ENCODE measurements at regions not wholly inside any gene's neighbourhood (a gene's known extent, or its start where the extent isn't known, plus 50 kb on each side); places are given as distances from the start of the nearest gene placed in this dataset.
"Not testable (repeated sequence)": the region's sequence is repeated elsewhere in the genome, so short reads cannot be mapped to it uniquely, and the experiment has no call there.

GRCh38 chr18:57881818-57882413 lies 78.8 kb upstream of the ATP8B1 start:
- peak; percentile 93 for TF ChIP-seq CTCF (conservative IDR thresholded peaks at IDR 0.05)
- H3K27ac ChIP-seq, result no peak overlapping the region

DNA sequence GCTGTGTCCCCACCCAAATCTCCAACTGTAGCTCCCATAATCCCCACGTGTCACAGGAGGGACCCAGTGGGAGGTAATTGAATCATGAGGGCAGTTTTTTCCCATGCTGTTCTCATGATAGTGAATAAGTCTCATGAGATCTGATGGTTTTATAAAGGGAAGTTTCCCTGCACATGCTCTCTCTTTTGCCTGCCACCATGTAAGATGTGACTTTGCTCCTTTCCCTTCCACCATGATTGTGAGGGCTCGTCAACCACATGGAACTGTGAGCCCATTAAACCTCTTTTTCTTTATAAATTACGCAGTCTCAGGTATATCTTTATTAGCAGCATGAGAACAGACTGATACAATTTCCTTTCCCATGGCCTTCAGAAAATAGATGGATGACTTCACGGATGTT lies 76.8 kb upstream of the ATP8B1 start:
- not testable (repeated sequence) for H3K27ac ChIP-seq

DNA sequence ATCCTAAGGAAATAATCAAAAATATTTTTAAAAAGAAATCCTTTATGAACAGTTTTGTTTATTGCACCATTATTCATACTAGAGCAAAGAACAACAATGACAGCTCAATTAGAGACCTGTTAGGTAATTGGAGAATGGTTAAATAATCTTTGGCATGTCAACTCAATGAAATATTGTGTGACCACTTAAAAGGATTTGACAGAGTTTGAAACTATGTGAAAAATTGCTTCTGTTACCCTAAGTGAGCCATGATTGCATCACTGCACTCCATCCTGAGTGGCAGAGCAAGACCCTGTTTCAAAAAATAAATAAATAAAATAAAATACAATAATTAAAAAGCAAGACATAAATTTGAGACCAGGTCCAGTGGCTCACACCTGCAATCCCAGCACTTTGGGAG lies 66.1 kb upstream of the ATP8B1 start:
- no peak for TF ChIP-seq CTCF (conservative IDR thresholded peaks at IDR 0.05)
- no peak overlapping the region for H3K27ac ChIP-seq

DNA sequence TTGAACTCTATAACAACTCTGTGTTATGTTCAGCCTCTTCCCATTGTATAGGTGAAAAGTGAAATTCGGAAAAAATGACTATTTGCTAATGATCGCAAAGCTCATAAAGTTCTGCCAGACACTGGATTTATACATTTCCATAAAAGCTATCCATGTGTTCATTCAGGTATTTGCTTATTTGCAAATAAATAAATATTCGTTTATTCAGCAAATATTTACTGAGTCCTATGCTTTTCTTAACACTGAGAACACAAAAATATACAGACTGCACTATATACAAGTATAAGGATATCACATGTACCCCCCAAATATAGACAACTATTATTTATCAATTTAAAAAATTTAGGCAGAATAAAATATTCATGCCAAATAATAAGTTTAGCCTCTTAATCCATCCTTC lies 63.2 kb upstream of the ATP8B1 start:
- TF ChIP-seq CTCF (conservative IDR thresholded peaks at IDR 0.05), result no peak
- H3K27ac ChIP-seq, result no peak overlapping the region

DNA sequence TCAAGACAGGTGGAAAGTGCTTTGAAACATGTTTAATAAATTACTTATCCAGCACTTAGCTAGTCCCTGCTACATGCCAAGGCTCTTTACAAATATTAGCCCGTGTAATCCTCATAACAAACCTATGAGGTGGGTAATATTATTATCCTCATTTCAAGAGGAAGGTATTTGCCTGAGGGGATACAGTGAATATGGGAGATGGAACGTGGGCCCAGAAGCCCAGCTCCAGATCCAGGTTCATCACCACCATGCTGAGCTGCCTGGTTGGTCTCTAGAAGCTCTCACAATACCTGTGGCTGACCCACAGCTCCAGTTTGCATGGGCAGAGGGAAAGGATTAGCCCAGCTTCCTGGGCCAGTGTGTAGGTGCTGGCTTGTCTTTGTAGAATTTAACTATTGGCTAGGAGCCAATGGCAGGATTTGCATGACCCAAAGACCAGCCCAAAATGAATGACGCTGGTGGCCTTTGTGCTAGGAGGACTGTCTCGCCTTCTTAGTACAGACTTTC lies 61.6 kb upstream of the ATP8B1 start:
- no peak overlapping the region for H3K27ac ChIP-seq
- TF ChIP-seq CTCF (conservative IDR thresholded peaks at IDR 0.05), result no peak

DNA sequence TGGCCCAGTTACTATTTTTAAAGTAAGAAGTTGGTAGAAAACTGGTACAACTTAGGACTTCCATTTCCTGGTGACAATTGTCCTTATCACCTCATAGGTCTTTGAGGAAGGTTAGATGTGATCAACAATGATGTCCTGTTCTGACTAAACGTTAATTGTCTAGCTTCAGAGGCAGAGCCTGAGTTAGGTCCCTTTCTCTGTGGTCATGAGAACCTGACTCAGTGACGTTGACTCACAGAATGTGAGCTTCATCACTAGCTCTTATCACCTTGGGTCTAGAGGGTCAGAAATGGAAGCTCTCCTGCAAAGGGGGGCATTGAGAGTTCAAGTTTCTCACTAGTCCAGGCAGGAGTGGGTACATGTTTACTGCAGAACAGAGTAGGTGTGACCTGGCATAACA lies 60.6 kb upstream of the ATP8B1 start:
- TF ChIP-seq CTCF (conservative IDR thresholded peaks at IDR 0.05), result no peak
- no peak overlapping the region for H3K27ac ChIP-seq

DNA sequence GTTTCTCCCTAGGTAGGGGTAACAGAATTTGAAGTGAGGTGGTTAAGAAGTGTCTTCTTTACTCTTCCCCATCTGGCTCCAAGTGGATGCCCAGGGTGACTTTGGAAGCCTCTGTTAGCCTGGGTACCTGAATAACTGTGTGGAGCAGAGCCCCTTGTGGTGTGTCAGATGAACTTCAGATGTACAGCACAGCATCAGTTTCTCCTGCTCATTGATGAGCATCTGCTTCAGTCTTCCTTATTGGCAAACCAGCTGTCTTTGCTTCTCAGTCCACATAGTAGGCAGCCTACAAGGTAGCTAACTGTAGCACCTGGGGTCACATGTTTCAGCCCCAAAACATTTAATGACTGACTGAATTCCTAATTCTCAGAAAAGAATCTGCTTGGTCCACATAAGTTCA lies 56.2 kb upstream of the ATP8B1 start:
- no peak overlapping the region for H3K27ac ChIP-seq
- peak; percentile 47 for TF ChIP-seq CTCF (conservative IDR thresholded peaks at IDR 0.05)

DNA sequence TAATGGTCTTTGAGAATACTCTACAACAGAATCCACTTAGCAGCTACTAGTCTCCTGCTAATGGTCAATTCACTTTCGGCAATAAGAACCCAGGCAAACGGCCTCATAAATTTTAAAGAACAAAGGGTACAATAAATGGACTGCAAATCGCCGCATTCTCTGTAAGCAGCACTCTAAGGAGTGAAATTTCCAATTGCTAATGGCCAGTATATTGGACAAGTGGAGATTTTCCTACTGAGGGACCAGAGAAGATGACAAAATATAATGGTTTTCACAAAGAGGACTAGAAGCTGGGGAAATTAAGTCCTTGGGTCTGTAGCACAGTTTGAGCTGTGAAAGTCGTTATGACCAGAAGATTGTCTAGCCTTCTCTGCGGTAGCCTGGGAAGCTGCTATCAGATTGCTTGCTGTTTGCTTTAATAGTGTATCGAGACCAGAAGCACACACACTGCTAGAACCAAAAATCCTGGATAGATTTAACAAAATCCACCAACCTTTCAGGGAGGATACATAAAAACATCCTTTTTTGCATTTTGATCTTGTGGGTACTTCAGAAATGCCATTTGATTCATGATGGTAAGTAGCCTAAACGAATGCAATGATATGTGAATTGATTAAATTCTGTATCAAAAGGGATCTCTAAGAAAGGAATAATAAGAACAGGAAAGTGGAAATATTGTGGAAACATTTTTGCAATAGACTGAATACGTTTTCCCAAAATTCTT lies 53.6 kb upstream of the ATP8B1 start:
- H3K27ac ChIP-seq, result no peak overlapping the region
- TF ChIP-seq CTCF (conservative IDR thresholded peaks at IDR 0.05), result no peak

Data from VCaP (cell line).